ENCODE measurements at regions not wholly inside any gene's neighbourhood (a gene's known extent, or its start where the extent isn't known, plus 50 kb on each side); places are given as distances from the start of the nearest gene placed in this dataset.
"Not testable (repeated sequence)": the region's sequence is repeated elsewhere in the genome, so short reads cannot be mapped to it uniquely, and the experiment has no call there.

- Histone ChIP-seq H3K4me3 (ENCODE audit: low read depth in 2 of 2, low read length in 1 of 2) (no peak overlapping the region), H4K20me1 (ENCODE audit: insufficient read depth) (no peaks in the 10 kb centered on the region), H3K9me3 (no peaks in the 10 kb centered on the region), H3K4me1 (ENCODE audit: control insufficient read depth in 1 of 2, insufficient read depth in 2 of 2, low read depth in 1 of 2, low read length in 1 of 2) (no peaks in the 10 kb centered on the region), H3K9ac (no peak overlapping the region), H3F3A (replicated peaks; ENCODE audit: insufficient read depth) (no peaks in the 10 kb centered on the region), H3K36me3 (replicated peaks in 1 of 2; ENCODE audit: control insufficient read depth in 1 of 2, insufficient read depth in 2 of 2, low read length in 1 of 2) (no peaks in the 10 kb centered on the region), H3K27ac (ENCODE audit: low read depth in 2 of 2, low read length in 1 of 2) (no peak overlapping the region), H3K27me3 (ENCODE audit: insufficient read depth) (no peaks in the 10 kb centered on the region), H3K79me2 (ENCODE audit: insufficient read depth) (no peaks in the 10 kb centered on the region), H3K4me2 (no peak overlapping the region), H3K9me2 (no peaks in the 10 kb centered on the region), H2AFZ (ENCODE audit: low read depth) (no peak overlapping the region)
- CTCF ChIA-PET = interaction anchor here (0.7 kb wide), 1 partner anchor 10 kb away, joined by 3 read pairs; no protein-coding TSS in a partner anchor
- POLR2A ChIA-PET = no interaction called here
- WGBS (ENCODE audit: low lambda C conversion rate) = 56% methylated on average over 5 of the region's 5 CpGs
- TF ChIP-seq RAD21 (IDR thresholded peaks at IDR 0.05; ENCODE audit: low read length) = no peak
- no peak for TF ChIP-seq MXI1 (IDR thresholded peaks at IDR 0.05; ENCODE audit: low read depth, low read length)
- TF ChIP-seq, protein P1, sequence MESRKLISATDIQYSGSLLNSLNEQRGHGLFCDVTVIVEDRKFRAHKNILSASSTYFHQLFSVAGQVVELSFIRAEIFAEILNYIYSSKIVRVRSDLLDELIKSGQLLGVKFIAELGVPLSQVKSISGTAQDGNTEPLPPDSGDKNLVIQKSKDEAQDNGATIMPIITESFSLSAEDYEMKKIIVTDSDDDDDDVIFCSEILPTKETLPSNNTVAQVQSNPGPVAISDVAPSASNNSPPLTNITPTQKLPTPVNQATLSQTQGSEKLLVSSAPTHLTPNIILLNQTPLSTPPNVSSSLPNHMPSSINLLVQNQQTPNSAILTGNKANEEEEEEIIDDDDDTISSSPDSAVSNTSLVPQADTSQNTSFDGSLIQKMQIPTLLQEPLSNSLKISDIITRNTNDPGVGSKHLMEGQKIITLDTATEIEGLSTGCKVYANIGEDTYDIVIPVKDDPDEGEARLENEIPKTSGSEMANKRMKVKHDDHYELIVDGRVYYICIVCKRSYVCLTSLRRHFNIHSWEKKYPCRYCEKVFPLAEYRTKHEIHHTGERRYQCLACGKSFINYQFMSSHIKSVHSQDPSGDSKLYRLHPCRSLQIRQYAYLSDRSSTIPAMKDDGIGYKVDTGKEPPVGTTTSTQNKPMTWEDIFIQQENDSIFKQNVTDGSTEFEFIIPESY (IDR thresholded peaks at IDR 0.05; ENCODE audit: borderline replicate concordance, low read depth) = no peak
- TF ChIP-seq SMC3 (IDR thresholded peaks at IDR 0.05; ENCODE audit: low read depth, low read length) = no peak
- no peak for TF ChIP-seq NRF1 (IDR thresholded peaks at IDR 0.05; ENCODE audit: low read depth, low read length)
- no peak for TF ChIP-seq FOXM1 (IDR thresholded peaks at IDR 0.05; ENCODE audit: low read depth)
- no peak for TF ChIP-seq TCF12 (IDR thresholded peaks at IDR 0.05)
- TF ChIP-seq SIN3A (IDR thresholded peaks at IDR 0.05; ENCODE audit: borderline replicate concordance, low read depth, low read length) = no peak
- TF ChIP-seq CHD2 (IDR thresholded peaks at IDR 0.05; ENCODE audit: low read length, partially characterized antibody) = no peak
- no peak for TF ChIP-seq JUND (IDR thresholded peaks at IDR 0.05)
- no peak for TF ChIP-seq CTCF (IDR thresholded peaks at IDR 0.05)
- TF ChIP-seq, protein P2, sequence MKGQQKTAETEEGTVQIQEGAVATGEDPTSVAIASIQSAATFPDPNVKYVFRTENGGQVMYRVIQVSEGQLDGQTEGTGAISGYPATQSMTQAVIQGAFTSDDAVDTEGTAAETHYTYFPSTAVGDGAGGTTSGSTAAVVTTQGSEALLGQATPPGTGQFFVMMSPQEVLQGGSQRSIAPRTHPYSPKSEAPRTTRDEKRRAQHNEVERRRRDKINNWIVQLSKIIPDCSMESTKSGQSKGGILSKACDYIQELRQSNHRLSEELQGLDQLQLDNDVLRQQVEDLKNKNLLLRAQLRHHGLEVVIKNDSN (IDR thresholded peaks at IDR 0.05; ENCODE audit: borderline replicate concordance, low read depth) = no peak
- TF ChIP-seq, protein P3, sequence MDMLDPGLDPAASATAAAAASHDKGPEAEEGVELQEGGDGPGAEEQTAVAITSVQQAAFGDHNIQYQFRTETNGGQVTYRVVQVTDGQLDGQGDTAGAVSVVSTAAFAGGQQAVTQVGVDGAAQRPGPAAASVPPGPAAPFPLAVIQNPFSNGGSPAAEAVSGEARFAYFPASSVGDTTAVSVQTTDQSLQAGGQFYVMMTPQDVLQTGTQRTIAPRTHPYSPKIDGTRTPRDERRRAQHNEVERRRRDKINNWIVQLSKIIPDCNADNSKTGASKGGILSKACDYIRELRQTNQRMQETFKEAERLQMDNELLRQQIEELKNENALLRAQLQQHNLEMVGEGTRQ (IDR thresholded peaks at IDR 0.05; ENCODE audit: borderline replicate concordance, low read depth, low read length) = no peak
- TF ChIP-seq REST (IDR thresholded peaks at IDR 0.05; ENCODE audit: low read depth, low read length) = no peak
- TF ChIP-seq GABPA (IDR thresholded peaks at IDR 0.05; ENCODE audit: low read depth) = no peak
- TF ChIP-seq IRF3 (IDR thresholded peaks at IDR 0.05; ENCODE audit: low read depth, low read length) = no peak
- no peak for TF ChIP-seq RCOR1 (IDR thresholded peaks at IDR 0.05; ENCODE audit: low read length)
- TF ChIP-seq POLR2AphosphoS5 (IDR thresholded peaks at IDR 0.05; ENCODE audit: low read depth, low read length) = no peak
- no peak for TF ChIP-seq FOXJ3 (CRISPR knock-in tag; IDR thresholded peaks at IDR 0.05)
- DNase-seq = no peak
These were observed 223.1 kb upstream of the PRDM1 start for GRCh38 chr6:105862936-105863607.

- H3K4me1 ChIP-seq (ENCODE audit: control insufficient read depth in 1 of 2, insufficient read depth in 2 of 2, low read depth in 1 of 2, low read length in 1 of 2); H3K4me3 ChIP-seq (ENCODE audit: low read depth in 2 of 2, low read length in 1 of 2); H3K4me2 ChIP-seq; H3K9me2 ChIP-seq; H4K20me1 ChIP-seq (ENCODE audit: insufficient read depth); H3K9ac ChIP-seq; CTCF ChIA-PET; H3K27ac ChIP-seq (ENCODE audit: low read depth in 2 of 2, low read length in 1 of 2); POLR2A ChIA-PET; H3K79me2 ChIP-seq (ENCODE audit: insufficient read depth); H3F3A ChIP-seq (replicated peaks; ENCODE audit: insufficient read depth); DNase-seq; H3K27me3 ChIP-seq (ENCODE audit: insufficient read depth); H3K9me3 ChIP-seq; H2AFZ ChIP-seq (ENCODE audit: low read depth); H3K36me3 ChIP-seq (replicated peaks in 1 of 2; ENCODE audit: control insufficient read depth in 1 of 2, insufficient read depth in 2 of 2, low read length in 1 of 2): not testable (repeated sequence)
These were observed 225.2 kb upstream of the PRDM1 start for GRCh38 chr6:105860927-105861326.
